ENCODE measurements at regions not wholly inside any gene's neighbourhood (a gene's known extent, or its start where the extent isn't known, plus 50 kb on each side); places are given as distances from the start of the nearest gene placed in this dataset.

DNA sequence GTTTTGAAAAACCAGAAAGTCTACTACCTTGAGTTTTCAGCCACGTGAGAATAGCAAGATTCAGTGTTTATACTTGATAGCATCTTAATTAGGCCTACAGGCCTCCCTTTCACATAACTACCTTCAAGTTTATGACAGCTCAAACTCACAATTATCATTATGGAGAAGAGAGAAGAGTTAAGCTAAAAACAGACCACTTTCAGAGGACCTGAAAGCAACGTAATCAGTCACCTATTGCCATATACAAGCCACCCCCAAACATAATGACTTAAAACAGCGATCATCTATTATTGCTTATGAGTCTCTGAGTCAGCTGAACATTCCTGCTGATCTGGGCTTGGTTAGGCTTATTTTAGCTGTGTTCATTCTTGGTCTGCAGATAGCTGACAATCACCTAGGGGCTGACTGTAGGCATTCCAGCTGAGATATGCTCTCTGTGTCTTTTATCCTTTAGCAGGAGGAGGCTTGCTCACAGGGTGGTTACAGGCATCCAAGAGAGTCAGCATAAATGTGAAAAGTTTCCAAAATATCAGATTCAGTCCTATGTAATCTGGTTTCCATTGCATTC, 130.9 kb downstream of the COX7C start:
- Histone ChIP-seq H3K4me1 (ENCODE audit: insufficient read depth) (no peaks in the 10 kb centered on the region), H3K4me3 (ENCODE audit: low read depth, low read length) (no peak overlapping the region), H3K27ac (ENCODE audit: low read depth) (no peak overlapping the region), H3K36me3 (ENCODE audit: insufficient read depth) (no peaks in the 10 kb centered on the region)
- DNase-seq (ENCODE audit: extremely low spot score), result no peak
- 43% methylated on average over 3 of the region's 3 CpGs for WGBS

GRCh38 chr5:86749841-86750240, 132.1 kb downstream of the COX7C start:
- no peak overlapping the region for H3K4me3 ChIP-seq (ENCODE audit: low read depth, low read length)
- no peaks in the 10 kb centered on the region for H3K4me1 ChIP-seq (ENCODE audit: insufficient read depth)
- H3K27ac ChIP-seq (ENCODE audit: low read depth), result no peak overlapping the region
- no peaks in the 10 kb centered on the region for H3K36me3 ChIP-seq (ENCODE audit: insufficient read depth)
- DNase-seq (ENCODE audit: extremely low spot score), result no peak

GRCh38 chr5:86756839-86757238, 139.1 kb downstream of the COX7C start:
- Histone ChIP-seq H3K36me3 (ENCODE audit: insufficient read depth) (no peaks in the 10 kb centered on the region), H3K4me1 (ENCODE audit: insufficient read depth) (no peaks in the 10 kb centered on the region), H3K4me3 (ENCODE audit: low read depth, low read length) (no peak overlapping the region), H3K27ac (ENCODE audit: low read depth) (no peak overlapping the region)
- WGBS, result 98% methylated on average over 1 of the region's 1 CpG
- no peak for DNase-seq (ENCODE audit: extremely low spot score)

DNA sequence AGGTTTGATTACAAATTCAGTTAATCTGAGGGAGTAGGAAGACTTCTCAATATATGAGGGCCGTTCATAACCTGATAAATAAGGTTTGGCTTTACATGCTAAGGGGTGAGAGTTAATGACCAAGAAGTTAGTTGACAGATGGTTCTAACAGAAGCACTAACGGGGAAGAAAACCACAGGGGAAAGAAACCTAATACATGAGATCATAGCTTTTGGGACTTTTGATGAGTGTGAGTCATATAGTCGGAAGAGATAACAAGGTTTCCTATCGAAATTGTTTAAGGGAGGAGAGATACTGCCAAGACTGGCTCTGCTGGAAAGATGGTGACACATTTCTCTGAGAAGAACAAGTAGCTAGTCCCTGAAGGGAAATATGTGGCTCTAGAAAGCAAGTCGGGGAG, 140.1 kb downstream of the COX7C start:
- no peak for DNase-seq (ENCODE audit: extremely low spot score)
- 43% methylated on average over 5 of the region's 5 CpGs for WGBS

GRCh38 chr5:86760661-86761060, 142.9 kb downstream of the COX7C start:
- H3K4me3 ChIP-seq (ENCODE audit: low read depth, low read length), result no peak overlapping the region
- H3K4me1 ChIP-seq (ENCODE audit: insufficient read depth), result no peaks in the 10 kb centered on the region
- DNase-seq (ENCODE audit: extremely low spot score), result no peak
- H3K36me3 ChIP-seq (ENCODE audit: insufficient read depth), result no peaks in the 10 kb centered on the region
- WGBS, result 26% methylated on average over 2 of the region's 2 CpGs
- no peak overlapping the region for H3K27ac ChIP-seq (ENCODE audit: low read depth)

More for the DNA sequence above, 140.1 kb downstream of the COX7C start:
- Histone ChIP-seq H3K36me3 (ENCODE audit: insufficient read depth) (no peaks in the 10 kb centered on the region), H3K4me3 (ENCODE audit: low read depth, low read length) (no peak overlapping the region), H3K4me1 (ENCODE audit: insufficient read depth) (no peaks in the 10 kb centered on the region), H3K27ac (ENCODE audit: low read depth) (no peak overlapping the region)

DNA sequence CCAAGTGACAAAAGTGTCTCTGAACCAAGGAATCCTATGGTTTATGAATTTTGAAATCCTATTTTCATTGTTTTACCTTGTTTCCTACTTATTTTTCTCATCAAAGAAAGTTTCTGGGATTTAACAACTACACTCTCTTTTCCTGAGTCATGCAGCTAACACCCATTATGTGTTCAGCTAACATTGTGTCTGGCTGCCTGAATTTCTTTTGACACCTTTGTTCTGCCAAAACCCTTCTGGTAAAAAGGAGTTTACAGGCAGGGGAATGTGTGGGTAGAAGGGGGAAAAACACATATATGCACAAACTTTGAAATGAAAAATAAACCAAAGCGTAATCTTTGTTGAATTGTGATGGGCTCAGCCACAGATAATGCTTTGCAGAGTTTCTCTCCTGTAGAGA, 146.2 kb downstream of the COX7C start:
- WGBS, result 68% methylated on average over 1 of the region's 1 CpG

DNA sequence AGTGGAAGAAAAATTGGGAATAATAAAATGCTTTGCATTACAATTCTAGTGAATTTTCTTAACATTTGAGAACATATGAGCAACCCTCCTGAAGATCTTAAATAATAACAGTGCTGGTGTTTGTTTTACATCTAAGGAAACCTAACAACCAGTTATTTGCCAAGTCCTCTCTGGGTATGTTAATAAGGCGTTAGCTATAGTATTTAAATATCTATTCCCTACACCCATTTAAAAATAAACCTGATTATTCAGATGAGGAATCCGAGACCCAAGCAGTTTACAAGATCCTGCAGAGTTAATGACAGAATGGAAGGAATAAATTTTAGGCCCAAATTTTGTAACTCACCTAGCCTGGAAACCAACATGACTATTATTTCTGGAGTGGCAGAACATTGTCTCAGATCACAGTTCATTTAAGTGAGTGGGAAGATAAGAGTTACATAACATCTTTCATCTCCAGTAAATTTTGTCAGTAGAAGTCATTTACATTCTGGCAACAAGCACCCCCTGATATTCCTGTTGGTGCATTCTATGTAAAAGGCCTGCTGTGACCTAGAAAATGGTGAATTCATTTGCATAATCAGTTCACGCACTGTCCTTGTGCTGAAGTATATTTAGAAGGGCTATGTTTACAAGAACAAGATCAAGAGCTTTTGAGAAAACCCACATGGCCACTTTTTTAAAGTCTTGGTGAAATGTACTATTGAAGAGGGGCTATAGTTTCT, 148.2 kb downstream of the COX7C start:
- H3K27ac ChIP-seq (ENCODE audit: low read depth), result no peak overlapping the region
- WGBS, result 63% methylated on average over 3 of the region's 3 CpGs
- no peaks in the 10 kb centered on the region for H3K36me3 ChIP-seq (ENCODE audit: insufficient read depth)
- H3K4me3 ChIP-seq (ENCODE audit: low read depth, low read length), result no peak overlapping the region
- no peak for DNase-seq (ENCODE audit: extremely low spot score)
- no peaks in the 10 kb centered on the region for H3K4me1 ChIP-seq (ENCODE audit: insufficient read depth)

More for the DNA sequence above, 146.2 kb downstream of the COX7C start:
- Histone ChIP-seq H3K27ac (ENCODE audit: low read depth) (no peak overlapping the region), H3K4me3 (ENCODE audit: low read depth, low read length) (no peak overlapping the region), H3K4me1 (ENCODE audit: insufficient read depth) (no peaks in the 10 kb centered on the region), H3K36me3 (ENCODE audit: insufficient read depth) (no peaks in the 10 kb centered on the region)
- DNase-seq (ENCODE audit: extremely low spot score), result no peak

DNA sequence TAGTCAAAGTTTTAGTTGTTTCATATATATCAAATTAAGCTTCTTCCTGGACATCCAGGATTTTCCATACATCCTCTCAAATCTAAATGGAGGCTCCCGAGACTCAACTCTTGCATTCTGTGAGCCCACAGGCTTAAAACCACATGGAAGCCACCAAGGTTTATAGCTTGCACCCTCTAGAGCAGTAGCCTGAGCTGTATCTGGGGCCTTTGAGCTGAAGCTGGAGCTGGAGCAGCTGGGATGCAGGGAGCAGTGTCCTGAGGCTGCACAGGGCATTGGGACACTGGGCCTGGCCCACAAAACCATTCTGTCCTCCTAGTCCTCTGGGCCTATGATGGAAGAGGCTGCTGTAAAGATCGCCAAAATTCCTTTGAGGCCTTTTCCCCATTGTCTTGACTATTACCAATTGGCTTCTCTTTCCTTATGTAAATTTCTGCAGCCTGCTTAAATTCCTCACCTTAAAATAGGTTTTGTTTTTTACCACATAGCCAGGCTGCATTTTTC, 151.0 kb downstream of the COX7C start:
- Histone ChIP-seq H3K27ac (ENCODE audit: low read depth) (no peak overlapping the region), H3K4me1 (ENCODE audit: insufficient read depth) (no peaks in the 10 kb centered on the region), H3K36me3 (ENCODE audit: insufficient read depth) (no peaks in the 10 kb centered on the region), H3K4me3 (ENCODE audit: low read depth, low read length) (no peak overlapping the region)
- 93% methylated on average over 2 of the region's 2 CpGs for WGBS
- no peak for DNase-seq (ENCODE audit: extremely low spot score)

DNA sequence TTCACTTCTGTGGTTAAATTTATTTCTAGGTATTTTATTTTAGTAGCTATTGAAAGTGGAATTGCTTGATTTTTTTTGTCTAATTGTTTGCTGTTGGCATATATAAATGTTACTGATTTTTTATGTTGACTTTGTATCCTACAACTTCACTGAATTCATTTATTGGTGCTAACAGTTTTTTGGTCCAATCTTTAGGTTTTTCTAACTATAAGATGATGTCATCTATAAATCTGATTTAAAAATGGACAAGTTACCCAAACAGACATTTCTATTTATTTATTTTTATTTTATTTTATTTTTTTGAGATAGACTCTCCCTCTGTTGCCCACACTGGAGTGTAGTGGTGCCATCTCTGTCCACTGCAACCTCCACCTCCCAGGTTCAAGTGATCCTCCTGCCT, 162.3 kb downstream of the COX7C start:
- no peak for DNase-seq (ENCODE audit: extremely low spot score)
- Histone ChIP-seq H3K36me3 (ENCODE audit: insufficient read depth) (no peaks in the 10 kb centered on the region), H3K27ac (ENCODE audit: low read depth) (no peak overlapping the region), H3K4me1 (ENCODE audit: insufficient read depth) (no peaks in the 10 kb centered on the region), H3K4me3 (ENCODE audit: low read depth, low read length) (no peak overlapping the region)

DNA sequence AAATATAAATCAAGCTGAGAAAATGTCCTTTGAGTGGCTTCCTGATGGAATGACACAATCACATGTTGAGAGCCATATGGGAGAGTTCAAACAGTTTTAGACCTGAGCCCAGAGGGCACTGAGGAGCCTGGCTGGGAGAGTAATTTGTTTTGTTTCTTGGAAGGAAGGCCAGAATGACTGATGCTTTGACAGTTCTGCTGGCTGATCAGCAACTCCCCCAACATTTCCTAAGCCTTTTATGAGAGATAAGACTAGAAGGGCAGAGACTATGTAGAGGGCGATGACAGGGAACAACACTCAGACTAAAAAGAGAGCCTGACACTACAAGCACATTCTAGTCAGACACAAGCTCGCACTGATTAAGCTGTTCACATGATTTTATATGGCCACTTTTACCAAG, 169.2 kb downstream of the COX7C start:
- Histone ChIP-seq H3K36me3 (ENCODE audit: insufficient read depth) (no peaks in the 10 kb centered on the region), H3K4me1 (ENCODE audit: insufficient read depth) (no peaks in the 10 kb centered on the region), H3K27ac (ENCODE audit: low read depth) (no peak overlapping the region), H3K4me3 (ENCODE audit: low read depth, low read length) (no peak overlapping the region)
- 49% methylated on average over 2 of the region's 2 CpGs for WGBS
- DNase-seq (ENCODE audit: extremely low spot score), result no peak

GRCh38 chr5:86795659-86796058, 177.9 kb downstream of the COX7C start:
- DNase-seq (ENCODE audit: extremely low spot score), result no peak
- 85% methylated on average over 3 of the region's 3 CpGs for WGBS
- no peak overlapping the region for H3K4me3 ChIP-seq (ENCODE audit: low read depth, low read length)

DNA sequence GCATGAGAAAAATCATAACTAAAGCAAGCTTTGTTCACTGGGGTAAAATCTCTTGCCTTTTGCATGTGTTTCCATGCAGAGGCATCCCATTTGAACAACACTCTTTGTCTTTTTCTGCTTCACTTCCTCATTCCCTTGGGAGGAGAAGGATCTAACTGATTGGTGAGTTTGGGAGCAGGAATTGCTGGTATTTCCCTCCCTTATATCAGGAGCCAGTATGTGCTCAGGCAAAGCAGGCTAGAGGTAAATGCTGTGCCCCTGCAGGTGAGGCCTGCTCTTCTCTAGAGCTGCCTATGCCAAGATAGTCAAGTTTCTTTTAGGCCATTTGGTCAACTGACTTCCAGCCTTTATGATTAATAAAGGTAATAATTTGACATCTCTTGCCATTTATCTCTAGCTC, 179.9 kb downstream of the COX7C start:
- H3K4me1 ChIP-seq (ENCODE audit: insufficient read depth), result no peaks in the 10 kb centered on the region
- H3K4me3 ChIP-seq (ENCODE audit: low read depth, low read length), result no peak overlapping the region
- no peak overlapping the region for H3K27ac ChIP-seq (ENCODE audit: low read depth)
- no peak for DNase-seq (ENCODE audit: extremely low spot score)
- no peaks in the 10 kb centered on the region for H3K36me3 ChIP-seq (ENCODE audit: insufficient read depth)

More at GRCh38 chr5:86795659-86796058, 177.9 kb downstream of the COX7C start:
- H3K4me1 ChIP-seq (ENCODE audit: insufficient read depth), result no peaks in the 10 kb centered on the region
- no peaks in the 10 kb centered on the region for H3K36me3 ChIP-seq (ENCODE audit: insufficient read depth)
- no peak overlapping the region for H3K27ac ChIP-seq (ENCODE audit: low read depth)

DNA sequence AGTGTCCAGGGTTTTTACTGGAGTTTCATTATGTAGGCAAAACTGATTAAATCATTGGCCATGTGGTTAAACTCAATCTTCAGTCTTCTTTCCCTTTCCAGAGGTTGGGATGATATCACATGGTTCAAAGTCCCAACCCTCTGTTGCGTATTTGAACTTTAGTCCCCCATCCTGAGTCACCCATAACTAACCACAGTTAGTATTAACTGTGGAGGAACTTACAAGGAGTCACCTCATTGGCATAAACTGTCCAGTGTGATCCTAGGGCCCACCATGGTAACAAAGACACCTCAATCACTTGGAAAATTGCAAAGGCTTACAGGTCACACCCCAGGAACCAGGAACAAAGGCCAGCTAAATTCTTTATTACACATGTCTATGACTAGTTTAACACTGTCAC, 188.5 kb downstream of the COX7C start:
- no peak for DNase-seq (ENCODE audit: extremely low spot score)
- Histone ChIP-seq H3K27ac (ENCODE audit: low read depth) (no peak overlapping the region), H3K36me3 (ENCODE audit: insufficient read depth) (no peaks in the 10 kb centered on the region), H3K4me3 (ENCODE audit: low read depth, low read length) (no peak overlapping the region), H3K4me1 (ENCODE audit: insufficient read depth) (no peaks in the 10 kb centered on the region)
- 88% methylated on average over 1 of the region's 1 CpG for WGBS
